ENCODE measurements at regions not wholly inside any gene's neighbourhood (a gene's known extent, or its start where the extent isn't known, plus 50 kb on each side); places are given as distances from the start of the nearest gene placed in this dataset.
A peak's percentile ranks its signal among the peaks of the same experiment; 100 is the strongest.
"Not testable (repeated sequence)": the region's sequence is repeated elsewhere in the genome, so short reads cannot be mapped to it uniquely, and the experiment has no call there.

DNA sequence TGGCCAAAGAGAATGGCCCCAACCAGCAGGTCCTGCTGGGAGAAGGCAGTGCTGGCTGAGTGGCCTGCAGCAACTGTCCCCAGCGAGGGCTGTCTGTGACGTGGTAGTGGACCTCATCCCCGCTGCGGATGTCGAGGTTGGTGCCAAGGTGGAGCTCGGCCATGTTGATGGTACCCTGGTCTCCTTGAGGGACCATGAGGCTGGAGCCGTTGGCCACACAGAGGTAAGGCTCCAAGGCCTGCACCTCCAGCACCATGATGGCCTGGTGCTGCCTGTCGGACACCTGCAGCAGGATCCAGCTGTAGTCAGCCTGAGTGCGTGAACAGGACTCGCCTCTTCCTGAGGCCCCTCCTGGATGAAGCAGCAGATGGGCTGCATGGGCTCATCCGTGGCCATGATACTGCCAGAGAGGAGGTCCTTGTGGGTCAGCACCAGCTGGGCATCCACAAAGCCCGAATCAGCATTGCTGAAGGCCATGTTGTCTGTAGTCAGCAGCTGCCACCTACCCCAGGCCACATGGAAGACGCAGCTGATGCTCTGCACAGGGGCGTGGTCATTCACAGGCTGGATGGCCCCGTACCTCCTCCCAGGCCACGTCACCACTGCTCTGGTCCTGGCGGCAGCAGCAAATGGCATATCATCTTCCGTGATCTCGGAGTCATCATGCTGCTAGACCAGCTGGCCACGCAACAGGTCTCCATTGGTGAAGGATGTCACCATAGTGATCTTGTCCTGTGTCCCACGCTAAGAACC, 167.5 kb downstream of the GOLGA6L4 start:
- POLR2A ChIA-PET: no interaction called here
- DNase-seq (ENCODE audit: low read depth, low spot score): no peak
- TF ChIP-seq, protein P1, sequence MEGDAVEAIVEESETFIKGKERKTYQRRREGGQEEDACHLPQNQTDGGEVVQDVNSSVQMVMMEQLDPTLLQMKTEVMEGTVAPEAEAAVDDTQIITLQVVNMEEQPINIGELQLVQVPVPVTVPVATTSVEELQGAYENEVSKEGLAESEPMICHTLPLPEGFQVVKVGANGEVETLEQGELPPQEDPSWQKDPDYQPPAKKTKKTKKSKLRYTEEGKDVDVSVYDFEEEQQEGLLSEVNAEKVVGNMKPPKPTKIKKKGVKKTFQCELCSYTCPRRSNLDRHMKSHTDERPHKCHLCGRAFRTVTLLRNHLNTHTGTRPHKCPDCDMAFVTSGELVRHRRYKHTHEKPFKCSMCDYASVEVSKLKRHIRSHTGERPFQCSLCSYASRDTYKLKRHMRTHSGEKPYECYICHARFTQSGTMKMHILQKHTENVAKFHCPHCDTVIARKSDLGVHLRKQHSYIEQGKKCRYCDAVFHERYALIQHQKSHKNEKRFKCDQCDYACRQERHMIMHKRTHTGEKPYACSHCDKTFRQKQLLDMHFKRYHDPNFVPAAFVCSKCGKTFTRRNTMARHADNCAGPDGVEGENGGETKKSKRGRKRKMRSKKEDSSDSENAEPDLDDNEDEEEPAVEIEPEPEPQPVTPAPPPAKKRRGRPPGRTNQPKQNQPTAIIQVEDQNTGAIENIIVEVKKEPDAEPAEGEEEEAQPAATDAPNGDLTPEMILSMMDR (IDR thresholded peaks at IDR 0.05; ENCODE audit: low read depth, low read length): no peak
- Histone ChIP-seq H3K27me3 (ENCODE audit: control insufficient read depth, insufficient read depth, low read length) (no peaks in the 10 kb centered on the region), H3K9me3 (ENCODE audit: control insufficient read depth, insufficient read depth, low read length) (peaks cover 8% of the 10 kb centered on the region; the same call in 1 of the 2 replicates), H3K4me3 (ENCODE audit: low read depth, low read length) (no peak overlapping the region), H3K27ac (ENCODE audit: low read depth, low read length) (no peak overlapping the region)
- CTCF ChIA-PET: no interaction called here

DNA sequence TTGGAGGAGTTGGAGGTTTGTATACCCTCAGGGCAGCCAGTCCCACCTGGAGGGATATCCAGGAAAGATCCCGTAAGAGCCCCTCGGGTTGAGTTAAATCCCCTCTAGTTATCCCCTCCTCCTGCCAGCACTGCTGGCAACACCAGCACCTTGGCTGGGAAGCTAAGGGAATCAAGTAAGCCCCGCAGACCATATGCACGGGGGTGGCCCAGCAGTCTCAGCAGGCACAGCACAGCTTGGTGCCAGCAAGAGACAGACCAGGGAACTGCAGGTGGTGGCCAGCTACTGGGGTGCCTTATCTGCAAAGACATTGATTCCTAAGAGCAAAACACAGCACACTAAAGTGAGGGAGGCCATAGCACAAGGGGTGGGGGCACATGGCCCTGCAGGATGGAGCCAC, 173.8 kb downstream of the GOLGA6L4 start:
- POLR2A ChIA-PET; H3K4me3 ChIP-seq (ENCODE audit: low read depth, low read length); H3K9me3 ChIP-seq (ENCODE audit: control insufficient read depth, insufficient read depth, low read length); DNase-seq (ENCODE audit: low read depth, low spot score); H3K27ac ChIP-seq (ENCODE audit: low read depth, low read length); CTCF ChIA-PET; H3K27me3 ChIP-seq (ENCODE audit: control insufficient read depth, insufficient read depth, low read length): not testable (repeated sequence)

DNA sequence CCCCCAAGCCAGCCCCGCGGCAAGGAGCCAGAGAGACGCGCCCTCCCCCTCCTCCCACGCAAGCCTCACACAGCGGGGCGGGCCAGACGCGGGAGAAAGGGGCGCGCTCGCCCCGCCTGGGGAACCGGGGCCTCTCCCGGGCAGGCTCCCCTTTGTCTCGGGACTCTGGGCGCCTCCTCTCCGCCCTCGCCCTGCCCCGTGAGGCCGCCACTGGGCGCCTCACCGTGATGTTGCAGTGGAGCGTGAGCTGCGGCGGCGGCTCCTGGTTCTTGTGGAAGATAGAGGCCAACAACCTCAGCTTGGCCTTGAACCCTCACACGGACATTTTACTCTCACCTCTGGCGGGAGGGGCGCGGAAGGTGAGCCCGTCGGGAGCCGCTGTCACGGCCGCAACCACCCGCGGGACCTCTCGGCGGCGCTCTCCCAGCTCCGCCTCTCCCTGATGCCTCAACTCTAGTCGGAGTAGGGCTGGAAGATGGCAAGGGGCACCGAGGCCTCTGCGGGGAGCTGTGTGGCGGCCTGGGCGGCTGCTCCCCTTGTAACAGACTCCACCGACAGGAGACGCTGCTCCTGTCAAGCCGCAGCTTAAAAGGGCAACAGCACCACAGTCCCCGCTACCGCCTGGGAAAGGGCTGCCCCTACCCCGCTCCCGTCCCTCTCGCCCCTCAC, 179.2 kb upstream of the ZSCAN2 start:
- CTCF ChIA-PET; POLR2A ChIA-PET; H3K27me3 ChIP-seq (ENCODE audit: control insufficient read depth, insufficient read depth, low read length); DNase-seq (ENCODE audit: low read depth, low spot score); H3K9me3 ChIP-seq (ENCODE audit: control insufficient read depth, insufficient read depth, low read length); H3K27ac ChIP-seq (ENCODE audit: low read depth, low read length): not testable (repeated sequence)
- peak overlapping the region; percentile 44 for H3K4me3 ChIP-seq (ENCODE audit: low read depth, low read length)

DNA sequence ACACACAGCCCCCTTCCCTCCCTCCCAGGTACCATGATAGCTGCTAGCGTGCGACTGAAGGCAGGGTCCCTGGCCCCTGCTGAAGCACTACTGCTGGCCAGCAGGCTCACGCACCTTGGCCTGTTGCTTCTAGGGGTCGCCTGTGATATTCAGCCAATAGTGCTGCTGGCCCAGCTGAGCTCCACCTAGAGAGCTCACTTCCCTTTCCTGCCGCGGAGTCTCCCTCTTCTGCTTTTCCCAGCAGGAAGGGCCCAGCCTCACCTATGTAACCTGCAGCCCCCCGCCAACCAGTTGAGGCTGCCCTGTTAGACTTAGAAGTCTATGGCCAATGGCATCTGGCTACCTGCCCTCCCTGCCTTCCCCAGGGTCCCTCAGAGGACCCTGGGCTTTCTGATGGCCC, 175.5 kb upstream of the ZSCAN2 start:
- CTCF ChIA-PET; POLR2A ChIA-PET; DNase-seq (ENCODE audit: low read depth, low spot score); H3K9me3 ChIP-seq (ENCODE audit: control insufficient read depth, insufficient read depth, low read length); H3K4me3 ChIP-seq (ENCODE audit: low read depth, low read length); H3K27me3 ChIP-seq (ENCODE audit: control insufficient read depth, insufficient read depth, low read length); H3K27ac ChIP-seq (ENCODE audit: low read depth, low read length): not testable (repeated sequence)

DNA sequence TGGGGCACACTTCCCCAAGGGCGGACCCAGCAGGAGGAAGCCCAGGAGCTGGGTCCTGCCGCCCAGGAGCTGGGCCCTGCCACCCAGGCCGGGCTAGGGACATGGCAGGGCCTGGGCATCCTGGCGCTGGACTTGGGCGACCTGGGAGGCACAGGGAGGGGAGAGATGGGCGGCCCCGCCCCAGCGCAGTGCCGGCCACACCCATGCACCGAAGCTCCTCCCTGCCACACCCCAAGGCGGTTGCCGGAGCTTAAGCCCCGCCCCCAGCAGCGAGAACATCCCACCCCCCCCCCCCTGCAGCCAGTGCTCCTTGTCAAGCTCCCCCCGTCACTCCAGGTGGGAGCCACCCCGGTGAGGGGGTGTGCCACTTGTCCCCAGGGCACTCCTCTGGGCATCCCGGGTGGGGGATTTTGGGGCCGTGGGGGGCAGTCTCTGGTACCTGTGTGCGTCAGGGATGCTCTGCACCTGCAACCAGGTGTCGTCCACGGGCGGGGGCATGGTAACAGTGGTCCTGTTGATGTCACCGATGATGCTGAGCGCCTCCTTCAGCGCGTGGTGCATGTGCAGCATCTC, 127.4 kb upstream of the ZSCAN2 start:
- H3K27me3 ChIP-seq (ENCODE audit: control insufficient read depth, insufficient read depth, low read length); DNase-seq (ENCODE audit: low read depth, low spot score); H3K9me3 ChIP-seq (ENCODE audit: control insufficient read depth, insufficient read depth, low read length); CTCF ChIA-PET; H3K4me3 ChIP-seq (ENCODE audit: low read depth, low read length); H3K27ac ChIP-seq (ENCODE audit: low read depth, low read length); POLR2A ChIA-PET: not testable (repeated sequence)

DNA sequence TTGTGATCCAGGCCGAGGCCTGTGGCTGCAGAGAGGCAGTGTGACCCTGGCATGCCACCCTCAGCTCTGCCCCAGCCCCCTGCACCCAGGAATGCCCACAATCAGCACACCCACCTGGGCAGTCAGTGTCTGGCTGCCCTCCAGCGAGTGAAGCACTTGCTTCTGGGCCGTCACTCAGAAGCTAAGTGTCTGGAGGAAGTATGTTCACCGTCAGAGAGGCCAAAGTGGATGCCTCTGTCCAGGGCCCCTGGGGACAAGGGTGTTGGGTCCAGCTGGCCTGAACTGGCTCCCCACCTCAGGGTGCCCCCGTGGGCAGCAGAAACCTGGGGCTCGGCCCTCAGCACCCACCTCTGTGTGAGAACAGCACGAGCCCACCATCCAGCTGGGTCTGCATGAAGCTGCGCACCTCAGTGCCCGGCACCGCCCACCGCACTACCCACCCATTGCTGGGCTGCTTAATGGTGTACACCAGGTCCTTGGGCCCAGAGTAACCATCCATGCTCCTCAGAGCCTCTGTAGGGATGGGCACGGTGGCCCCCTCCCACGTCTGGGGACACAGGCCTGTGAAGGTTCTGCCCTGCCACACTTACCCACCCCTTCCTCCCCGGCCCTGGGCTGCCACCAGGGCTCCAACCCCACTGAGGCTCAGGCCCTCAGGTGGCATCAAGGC, 124.3 kb upstream of the ZSCAN2 start:
- POLR2A ChIA-PET; H3K27ac ChIP-seq (ENCODE audit: low read depth, low read length); H3K9me3 ChIP-seq (ENCODE audit: control insufficient read depth, insufficient read depth, low read length); DNase-seq (ENCODE audit: low read depth, low spot score); CTCF ChIA-PET; H3K27me3 ChIP-seq (ENCODE audit: control insufficient read depth, insufficient read depth, low read length); H3K4me3 ChIP-seq (ENCODE audit: low read depth, low read length): not testable (repeated sequence)

DNA sequence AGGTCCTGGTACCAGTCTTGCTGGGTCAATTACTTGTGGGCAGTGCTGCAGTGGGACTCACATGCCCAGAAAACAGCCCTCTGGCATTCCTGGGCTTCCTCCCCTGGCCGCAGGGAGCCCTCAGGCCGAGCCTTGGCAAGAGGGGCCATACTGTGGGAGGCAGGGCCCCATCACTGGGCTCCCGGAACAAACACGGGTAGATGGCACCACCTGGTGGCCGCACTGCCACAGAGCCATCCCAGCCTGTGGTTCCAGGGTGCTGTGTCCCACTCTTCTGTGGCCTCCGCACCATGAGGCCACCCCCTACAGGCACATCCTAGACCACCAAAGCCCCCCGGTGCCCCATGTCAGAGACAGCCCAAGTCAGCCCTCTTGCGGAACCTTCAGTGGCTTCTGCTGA, 123.3 kb upstream of the ZSCAN2 start:
- POLR2A ChIA-PET; CTCF ChIA-PET; H3K27ac ChIP-seq (ENCODE audit: low read depth, low read length); H3K9me3 ChIP-seq (ENCODE audit: control insufficient read depth, insufficient read depth, low read length); H3K4me3 ChIP-seq (ENCODE audit: low read depth, low read length); H3K27me3 ChIP-seq (ENCODE audit: control insufficient read depth, insufficient read depth, low read length); DNase-seq (ENCODE audit: low read depth, low spot score): not testable (repeated sequence)

DNA sequence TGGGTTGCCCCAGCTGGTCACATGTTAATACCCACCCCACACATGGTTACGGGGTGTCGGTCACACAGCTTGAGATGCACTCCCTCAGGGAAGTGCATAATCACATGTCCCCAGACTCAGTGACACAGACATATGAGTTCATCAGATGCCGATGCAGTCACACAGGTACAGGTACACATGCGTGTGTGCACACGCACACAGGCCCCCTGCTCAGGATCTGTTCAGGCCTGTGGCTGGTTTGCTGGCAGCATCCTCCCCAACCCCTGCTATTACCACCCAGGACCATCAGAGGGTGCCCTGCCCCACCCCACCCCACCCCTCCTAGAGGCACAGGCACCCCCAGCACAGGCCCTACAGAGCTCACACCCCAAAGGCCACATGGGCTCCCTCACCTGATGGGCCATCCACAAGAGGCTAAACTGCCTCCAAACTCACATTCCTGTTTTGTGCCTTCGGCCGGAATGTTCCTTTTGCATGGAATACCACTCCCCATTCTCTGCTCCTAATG, 120.6 kb upstream of the ZSCAN2 start:
- H3K27ac ChIP-seq (ENCODE audit: low read depth, low read length); H3K4me3 ChIP-seq (ENCODE audit: low read depth, low read length); H3K27me3 ChIP-seq (ENCODE audit: control insufficient read depth, insufficient read depth, low read length); H3K9me3 ChIP-seq (ENCODE audit: control insufficient read depth, insufficient read depth, low read length); DNase-seq (ENCODE audit: low read depth, low spot score); POLR2A ChIA-PET; CTCF ChIA-PET: not testable (repeated sequence)

DNA sequence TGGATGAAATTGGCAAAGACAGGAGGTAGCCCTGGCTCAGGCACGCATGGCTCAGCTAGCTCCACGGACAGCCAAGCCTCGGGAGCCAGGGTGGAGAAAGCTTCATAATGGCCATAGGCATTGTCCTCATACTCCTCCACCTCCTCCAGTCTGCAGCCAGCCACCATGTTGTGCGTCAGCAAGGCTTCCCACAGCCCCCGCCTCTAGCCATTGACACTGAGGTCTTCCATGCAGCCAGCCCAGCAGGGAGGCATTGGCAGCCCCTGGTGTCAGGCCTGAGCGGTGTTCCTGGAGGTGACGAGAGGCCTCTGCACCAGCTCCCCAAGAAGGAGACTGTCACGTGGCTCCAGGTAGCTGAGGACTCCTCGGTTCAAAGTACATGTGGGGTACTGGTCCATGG, 117.0 kb upstream of the ZSCAN2 start:
- POLR2A ChIA-PET; CTCF ChIA-PET; H3K27ac ChIP-seq (ENCODE audit: low read depth, low read length); H3K9me3 ChIP-seq (ENCODE audit: control insufficient read depth, insufficient read depth, low read length); H3K4me3 ChIP-seq (ENCODE audit: low read depth, low read length); DNase-seq (ENCODE audit: low read depth, low spot score); H3K27me3 ChIP-seq (ENCODE audit: control insufficient read depth, insufficient read depth, low read length): not testable (repeated sequence)

DNA sequence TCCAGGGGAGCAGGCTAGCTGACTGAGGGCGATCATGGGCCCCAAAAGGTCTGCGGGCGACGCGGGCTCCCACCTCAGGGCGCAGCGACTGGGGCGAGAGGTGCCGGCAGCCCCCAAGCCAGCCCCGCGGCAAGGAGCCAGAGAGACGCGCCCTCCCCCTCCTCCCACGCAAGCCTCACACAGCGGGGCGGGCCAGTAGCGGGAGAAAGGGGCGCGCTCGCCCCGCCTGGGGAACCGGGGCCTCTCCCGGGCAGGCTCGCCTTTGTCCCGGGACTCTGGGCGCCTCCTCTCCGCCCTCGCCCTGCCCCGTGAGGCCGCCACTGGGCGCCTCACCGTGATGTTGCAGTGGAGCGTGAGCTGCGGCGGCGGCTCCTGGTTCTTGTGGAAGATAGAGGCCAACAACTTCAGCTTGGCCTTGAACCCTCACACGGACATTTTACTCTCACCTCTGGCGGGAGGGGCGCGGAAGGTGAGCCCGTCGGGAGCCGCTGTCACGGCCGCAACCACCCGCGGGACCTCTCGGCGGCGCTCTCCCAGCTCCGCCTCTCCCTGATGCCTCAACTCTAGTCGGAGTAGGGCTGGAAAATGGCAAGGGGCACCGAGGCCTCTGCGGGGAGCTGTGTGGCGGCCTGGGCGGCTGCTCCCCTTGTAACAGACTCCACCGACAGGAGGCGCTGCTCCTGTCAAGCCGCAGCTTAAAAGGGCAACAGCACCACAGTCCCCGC, 100.5 kb upstream of the ZSCAN2 start:
- H3K9me3 ChIP-seq (ENCODE audit: control insufficient read depth, insufficient read depth, low read length); CTCF ChIA-PET; DNase-seq (ENCODE audit: low read depth, low spot score); H3K4me3 ChIP-seq (ENCODE audit: low read depth, low read length); H3K27me3 ChIP-seq (ENCODE audit: control insufficient read depth, insufficient read depth, low read length); H3K27ac ChIP-seq (ENCODE audit: low read depth, low read length); POLR2A ChIA-PET: not testable (repeated sequence)

Measured in AG04450 (cell line).